ENCODE measurements at regions not wholly inside any gene's neighbourhood (a gene's known extent, or its start where the extent isn't known, plus 50 kb on each side); places are given as distances from the start of the nearest gene placed in this dataset.

DNA sequence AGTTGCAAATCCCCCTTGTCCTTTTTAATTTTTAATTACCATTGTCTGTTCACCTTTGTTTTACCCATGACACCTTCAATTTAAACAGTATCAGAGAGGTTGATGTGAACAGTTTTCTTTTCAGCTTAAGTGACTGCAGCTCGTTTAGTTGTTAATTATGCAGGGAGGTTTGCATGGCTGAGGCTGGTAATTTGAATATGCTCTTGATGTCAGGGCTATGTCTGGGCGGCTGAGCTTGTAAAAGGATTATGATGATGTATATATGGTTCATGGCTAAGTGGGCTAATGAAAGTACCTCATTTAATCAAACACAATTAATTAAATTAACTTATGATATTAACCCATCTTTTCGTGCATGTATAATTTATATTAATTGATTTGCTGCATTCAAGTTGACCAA lies 822.1 kb downstream of the GALR1 start:
- TF ChIP-seq CTCF (IDR thresholded peaks at IDR 0.05): no peak
- no CpG with 5 or more reads among the region's 3 CpGs for WGBS (ENCODE audit: insufficient coverage)
- H3K27me3 Mint-ChIP-seq (ENCODE audit: low read depth in 3 of 3): peaks cover 0 to 12% (median 10%) of the 10 kb centered on the region in 3 donors

GRCh38 chr18:78072375-78072774 lies 822.7 kb downstream of the GALR1 start:
- H3K27me3 ChIP-seq (ENCODE audit: control insufficient read depth in 2 of 2, insufficient read depth in 2 of 2, low read length in 2 of 2): no peaks in the 10 kb centered on the region
- no peak overlapping the region for H3K27ac ChIP-seq (ENCODE audit: low read depth in 1 of 2, low read length in 2 of 2)
- intact Hi-C loops (cut with micrococcal nuclease): no loop called here
- no peaks in the 10 kb centered on the region for H3K9me3 ChIP-seq (replicated peaks in 1 of 2; ENCODE audit: control insufficient read depth in 1 of 2, insufficient read depth in 1 of 2, low read length in 2 of 2)
- no peaks in the 10 kb centered on the region for H4K20me1 ChIP-seq (ENCODE audit: insufficient read depth, low read length)
- Mint-ChIP-seq H3K9me3 (peaks cover 0 to 4% (median 0%) of the 10 kb centered on the region in 7 donors), H3K36me3 (no peaks in the 10 kb centered on the region), H3K27ac (no peak overlapping the region), H3K4me3 (no peak overlapping the region), H3K27me3 (ENCODE audit: low read depth in 3 of 3) (peaks cover 0 to 12% (median 10%) of the 10 kb centered on the region in 3 donors), H3K4me1 (no peaks in the 10 kb centered on the region)
- H3K9ac ChIP-seq (ENCODE audit: insufficient read depth, low read length, poor library complexity, severe bottlenecking): no peak overlapping the region
- no peak for DNase-seq
- WGBS (ENCODE audit: insufficient coverage): 95% methylated on average over 7 of the region's 14 CpGs
- H2AFZ ChIP-seq (ENCODE audit: insufficient read depth, low read depth, low read length, poor library complexity, severe bottlenecking): no peak overlapping the region
- H3K4me1 ChIP-seq (ENCODE audit: control insufficient read depth in 1 of 2, insufficient read depth in 2 of 2, low read length in 2 of 2): no peaks in the 10 kb centered on the region
- TF ChIP-seq CTCF (IDR thresholded peaks at IDR 0.05): no peak
- no peak overlapping the region for H3K4me3 ChIP-seq (replicated peaks in 1 of 3; ENCODE audit: low read depth in 2 of 3, low read length in 3 of 3)
- no peaks in the 10 kb centered on the region for H3K36me3 ChIP-seq (replicated peaks in 1 of 2; ENCODE audit: control insufficient read depth in 1 of 2, insufficient read depth in 2 of 2, low read length in 2 of 2)
- no peak overlapping the region for H3K4me2 ChIP-seq (replicated peaks; ENCODE audit: extremely low read depth, low read length, poor library complexity, severe bottlenecking)
- H3K79me2 ChIP-seq (ENCODE audit: insufficient read depth, low read length): no peaks in the 10 kb centered on the region

More for the DNA sequence above, 822.1 kb downstream of the GALR1 start:
- Mint-ChIP-seq H3K4me3 (no peak overlapping the region), H3K9me3 (peaks cover 0 to 8% (median 0%) of the 10 kb centered on the region in 7 donors), H3K27ac (no peak overlapping the region), H3K4me1 (no peaks in the 10 kb centered on the region), H3K36me3 (no peaks in the 10 kb centered on the region)
- no peaks in the 10 kb centered on the region for H3K36me3 ChIP-seq (replicated peaks in 1 of 2; ENCODE audit: control insufficient read depth in 1 of 2, insufficient read depth in 2 of 2, low read length in 2 of 2)
- H2AFZ ChIP-seq (ENCODE audit: insufficient read depth, low read depth, low read length, poor library complexity, severe bottlenecking): no peak overlapping the region
- no peaks in the 10 kb centered on the region for H3K4me1 ChIP-seq (ENCODE audit: control insufficient read depth in 1 of 2, insufficient read depth in 2 of 2, low read length in 2 of 2)
- no peak for DNase-seq
- H3K9me3 ChIP-seq (replicated peaks in 1 of 2; ENCODE audit: control insufficient read depth in 1 of 2, insufficient read depth in 1 of 2, low read length in 2 of 2): no peaks in the 10 kb centered on the region
- H3K27me3 ChIP-seq (ENCODE audit: control insufficient read depth in 2 of 2, insufficient read depth in 2 of 2, low read length in 2 of 2): no peaks in the 10 kb centered on the region
- H3K9ac ChIP-seq (ENCODE audit: insufficient read depth, low read length, poor library complexity, severe bottlenecking): no peak overlapping the region
- H3K4me2 ChIP-seq (replicated peaks; ENCODE audit: extremely low read depth, low read length, poor library complexity, severe bottlenecking): no peak overlapping the region
- no peak overlapping the region for H3K27ac ChIP-seq (ENCODE audit: low read depth in 1 of 2, low read length in 2 of 2)
- H4K20me1 ChIP-seq (ENCODE audit: insufficient read depth, low read length): no peaks in the 10 kb centered on the region
- no peaks in the 10 kb centered on the region for H3K79me2 ChIP-seq (ENCODE audit: insufficient read depth, low read length)
- intact Hi-C loops (cut with micrococcal nuclease): no loop called here
- no peak overlapping the region for H3K4me3 ChIP-seq (replicated peaks in 1 of 3; ENCODE audit: low read depth in 2 of 3, low read length in 3 of 3)
